Liver (tissue), 3 donors: ENCODE measurements at regions not wholly inside any gene's neighbourhood (a gene's known extent, or its start where the extent isn't known, plus 50 kb on each side); places are given as distances from the start of the nearest gene placed in this dataset.

ENCODE experiments used
- GABPA ChIP-seq, 2 donors: IDR thresholded peaks in 1 of 2; conservative IDR thresholded peaks in 1 of 2; 2 replicates each; pipeline ENCODE4 v1.6.1; 2016; ENCODE audit warnings: antibody characterized with exemption in 2 of 2, mild to moderate bottlenecking in 1 of 2, moderate library complexity in 1 of 2
- JUND ChIP-seq, 2 donors: IDR thresholded peaks; 2 replicates each; pipeline ENCODE4 v1.6.1; 2016; ENCODE audit warnings: antibody characterized with exemption in 2 of 2
- RAD21 ChIP-seq, 2 donors: IDR thresholded peaks; 2 replicates each; pipeline ENCODE4 v1.6.1; 2016; ENCODE audit warnings: antibody characterized with exemption in 2 of 2, mild to moderate bottlenecking in 2 of 2
- SP1 ChIP-seq: IDR thresholded peaks from 2 replicates; pipeline ENCODE4 v1.6.1; 2018; ENCODE audit warnings: antibody characterized with exemption, mild to moderate bottlenecking
- TAF1 ChIP-seq: conservative IDR thresholded peaks from 2 replicates; pipeline ENCODE4 v1.6.1; 2016; ENCODE audit warnings: antibody characterized with exemption, mild to moderate bottlenecking
- TF ChIP-seq, protein P1 (sequence below): IDR thresholded peaks from 2 replicates; pipeline ENCODE4 v1.6.1; 2016; ENCODE audit warnings: antibody characterized with exemption
- TF ChIP-seq, protein P2 (sequence below): fragments of 150-350 bp; IDR thresholded peaks from 2 replicates; pipeline ENCODE4 v1.5.1; 2017; ENCODE audit warnings: improper control_type of control experiment, low read depth, low read length; ENCODE audit not compliant: missing input control
- TF ChIP-seq, protein P3 (sequence below): IDR thresholded peaks from 2 replicates; pipeline ENCODE4 v1.6.1; 2016; ENCODE audit warnings: antibody characterized with exemption
- TF ChIP-seq, protein P4 (sequence below): IDR thresholded peaks from 2 replicates; pipeline ENCODE4 v1.6.1; 2016; ENCODE audit warnings: antibody characterized with exemption, mild to moderate bottlenecking
- TF ChIP-seq, protein P5 (sequence below): IDR thresholded peaks from 2 replicates; pipeline ENCODE4 v1.6.1; 2016; ENCODE audit warnings: antibody characterized with exemption
- donor health status: healthy.
- donor health status: healthy.

DNA sequence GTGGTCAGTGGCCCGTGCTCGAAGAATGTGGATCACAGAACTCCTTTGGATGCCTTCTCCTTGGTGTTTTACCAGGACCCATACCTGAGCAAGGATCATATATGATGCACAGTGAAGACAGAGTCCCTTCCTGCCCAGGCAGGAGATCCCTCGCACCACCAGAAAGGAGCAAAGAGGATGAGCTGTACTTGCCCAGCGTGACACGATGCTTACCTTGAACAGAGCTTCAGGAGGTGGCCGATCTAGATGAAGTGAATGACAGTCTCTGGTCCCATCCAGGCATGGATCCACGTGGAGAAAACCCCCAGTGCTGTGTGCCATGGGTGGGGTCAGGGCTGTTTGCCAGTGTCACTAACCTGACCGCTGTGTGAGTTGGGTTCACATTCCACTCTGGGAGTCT, 455.4 kb downstream of the GADD45G start:
- TF ChIP-seq, protein P1, sequence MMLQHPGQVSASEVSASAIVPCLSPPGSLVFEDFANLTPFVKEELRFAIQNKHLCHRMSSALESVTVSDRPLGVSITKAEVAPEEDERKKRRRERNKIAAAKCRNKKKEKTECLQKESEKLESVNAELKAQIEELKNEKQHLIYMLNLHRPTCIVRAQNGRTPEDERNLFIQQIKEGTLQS: no peak
- TF ChIP-seq SP1 (no peak), TAF1 (no peak), RAD21 (IDR thresholded peaks at IDR 0.05) (no peak), GABPA (IDR thresholded peaks at IDR 0.05 in 1 of 2, conservative IDR thresholded peaks at IDR 0.05 in 1 of 2) (no peak), JUND (IDR thresholded peaks at IDR 0.05) (no peak)
- TF ChIP-seq, protein P2, sequence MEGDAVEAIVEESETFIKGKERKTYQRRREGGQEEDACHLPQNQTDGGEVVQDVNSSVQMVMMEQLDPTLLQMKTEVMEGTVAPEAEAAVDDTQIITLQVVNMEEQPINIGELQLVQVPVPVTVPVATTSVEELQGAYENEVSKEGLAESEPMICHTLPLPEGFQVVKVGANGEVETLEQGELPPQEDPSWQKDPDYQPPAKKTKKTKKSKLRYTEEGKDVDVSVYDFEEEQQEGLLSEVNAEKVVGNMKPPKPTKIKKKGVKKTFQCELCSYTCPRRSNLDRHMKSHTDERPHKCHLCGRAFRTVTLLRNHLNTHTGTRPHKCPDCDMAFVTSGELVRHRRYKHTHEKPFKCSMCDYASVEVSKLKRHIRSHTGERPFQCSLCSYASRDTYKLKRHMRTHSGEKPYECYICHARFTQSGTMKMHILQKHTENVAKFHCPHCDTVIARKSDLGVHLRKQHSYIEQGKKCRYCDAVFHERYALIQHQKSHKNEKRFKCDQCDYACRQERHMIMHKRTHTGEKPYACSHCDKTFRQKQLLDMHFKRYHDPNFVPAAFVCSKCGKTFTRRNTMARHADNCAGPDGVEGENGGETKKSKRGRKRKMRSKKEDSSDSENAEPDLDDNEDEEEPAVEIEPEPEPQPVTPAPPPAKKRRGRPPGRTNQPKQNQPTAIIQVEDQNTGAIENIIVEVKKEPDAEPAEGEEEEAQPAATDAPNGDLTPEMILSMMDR: no peak
- TF ChIP-seq, protein P3, sequence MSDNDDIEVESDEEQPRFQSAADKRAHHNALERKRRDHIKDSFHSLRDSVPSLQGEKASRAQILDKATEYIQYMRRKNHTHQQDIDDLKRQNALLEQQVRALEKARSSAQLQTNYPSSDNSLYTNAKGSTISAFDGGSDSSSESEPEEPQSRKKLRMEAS: no peak
- TF ChIP-seq, protein P4, sequence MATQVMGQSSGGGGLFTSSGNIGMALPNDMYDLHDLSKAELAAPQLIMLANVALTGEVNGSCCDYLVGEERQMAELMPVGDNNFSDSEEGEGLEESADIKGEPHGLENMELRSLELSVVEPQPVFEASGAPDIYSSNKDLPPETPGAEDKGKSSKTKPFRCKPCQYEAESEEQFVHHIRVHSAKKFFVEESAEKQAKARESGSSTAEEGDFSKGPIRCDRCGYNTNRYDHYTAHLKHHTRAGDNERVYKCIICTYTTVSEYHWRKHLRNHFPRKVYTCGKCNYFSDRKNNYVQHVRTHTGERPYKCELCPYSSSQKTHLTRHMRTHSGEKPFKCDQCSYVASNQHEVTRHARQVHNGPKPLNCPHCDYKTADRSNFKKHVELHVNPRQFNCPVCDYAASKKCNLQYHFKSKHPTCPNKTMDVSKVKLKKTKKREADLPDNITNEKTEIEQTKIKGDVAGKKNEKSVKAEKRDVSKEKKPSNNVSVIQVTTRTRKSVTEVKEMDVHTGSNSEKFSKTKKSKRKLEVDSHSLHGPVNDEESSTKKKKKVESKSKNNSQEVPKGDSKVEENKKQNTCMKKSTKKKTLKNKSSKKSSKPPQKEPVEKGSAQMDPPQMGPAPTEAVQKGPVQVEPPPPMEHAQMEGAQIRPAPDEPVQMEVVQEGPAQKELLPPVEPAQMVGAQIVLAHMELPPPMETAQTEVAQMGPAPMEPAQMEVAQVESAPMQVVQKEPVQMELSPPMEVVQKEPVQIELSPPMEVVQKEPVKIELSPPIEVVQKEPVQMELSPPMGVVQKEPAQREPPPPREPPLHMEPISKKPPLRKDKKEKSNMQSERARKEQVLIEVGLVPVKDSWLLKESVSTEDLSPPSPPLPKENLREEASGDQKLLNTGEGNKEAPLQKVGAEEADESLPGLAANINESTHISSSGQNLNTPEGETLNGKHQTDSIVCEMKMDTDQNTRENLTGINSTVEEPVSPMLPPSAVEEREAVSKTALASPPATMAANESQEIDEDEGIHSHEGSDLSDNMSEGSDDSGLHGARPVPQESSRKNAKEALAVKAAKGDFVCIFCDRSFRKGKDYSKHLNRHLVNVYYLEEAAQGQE: no peak
- TF ChIP-seq, protein P5, sequence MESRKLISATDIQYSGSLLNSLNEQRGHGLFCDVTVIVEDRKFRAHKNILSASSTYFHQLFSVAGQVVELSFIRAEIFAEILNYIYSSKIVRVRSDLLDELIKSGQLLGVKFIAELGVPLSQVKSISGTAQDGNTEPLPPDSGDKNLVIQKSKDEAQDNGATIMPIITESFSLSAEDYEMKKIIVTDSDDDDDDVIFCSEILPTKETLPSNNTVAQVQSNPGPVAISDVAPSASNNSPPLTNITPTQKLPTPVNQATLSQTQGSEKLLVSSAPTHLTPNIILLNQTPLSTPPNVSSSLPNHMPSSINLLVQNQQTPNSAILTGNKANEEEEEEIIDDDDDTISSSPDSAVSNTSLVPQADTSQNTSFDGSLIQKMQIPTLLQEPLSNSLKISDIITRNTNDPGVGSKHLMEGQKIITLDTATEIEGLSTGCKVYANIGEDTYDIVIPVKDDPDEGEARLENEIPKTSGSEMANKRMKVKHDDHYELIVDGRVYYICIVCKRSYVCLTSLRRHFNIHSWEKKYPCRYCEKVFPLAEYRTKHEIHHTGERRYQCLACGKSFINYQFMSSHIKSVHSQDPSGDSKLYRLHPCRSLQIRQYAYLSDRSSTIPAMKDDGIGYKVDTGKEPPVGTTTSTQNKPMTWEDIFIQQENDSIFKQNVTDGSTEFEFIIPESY: no peak
